ENCODE measurements at regions not wholly inside any gene's neighbourhood (a gene's known extent, or its start where the extent isn't known, plus 50 kb on each side); places are given as distances from the start of the nearest gene placed in this dataset.
"Not testable (repeated sequence)": the region's sequence is repeated elsewhere in the genome, so short reads cannot be mapped to it uniquely, and the experiment has no call there.

DNA sequence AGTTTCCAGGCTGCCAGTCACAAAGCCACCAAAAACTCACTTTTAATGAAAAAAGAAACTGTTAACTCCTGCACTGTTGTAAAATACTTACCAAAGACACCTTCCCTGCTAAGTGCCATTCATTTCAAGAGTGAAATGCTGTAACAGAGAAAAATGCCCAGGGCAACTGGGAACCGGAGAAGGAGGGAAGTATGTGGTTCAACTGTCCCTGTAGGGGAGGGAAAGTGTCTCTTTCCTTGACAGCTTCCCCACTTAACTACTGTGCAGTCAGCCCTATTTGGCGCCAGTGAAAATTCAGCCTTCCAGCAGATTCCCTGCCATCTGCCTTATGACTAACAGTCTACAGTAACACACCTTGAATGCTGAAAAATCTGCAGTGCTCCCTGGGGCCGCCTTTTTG is 789.0 kb downstream of the DIAPH3 start:
- peak in 1 of 4 experiments; percentile 3 for DNase-seq

DNA sequence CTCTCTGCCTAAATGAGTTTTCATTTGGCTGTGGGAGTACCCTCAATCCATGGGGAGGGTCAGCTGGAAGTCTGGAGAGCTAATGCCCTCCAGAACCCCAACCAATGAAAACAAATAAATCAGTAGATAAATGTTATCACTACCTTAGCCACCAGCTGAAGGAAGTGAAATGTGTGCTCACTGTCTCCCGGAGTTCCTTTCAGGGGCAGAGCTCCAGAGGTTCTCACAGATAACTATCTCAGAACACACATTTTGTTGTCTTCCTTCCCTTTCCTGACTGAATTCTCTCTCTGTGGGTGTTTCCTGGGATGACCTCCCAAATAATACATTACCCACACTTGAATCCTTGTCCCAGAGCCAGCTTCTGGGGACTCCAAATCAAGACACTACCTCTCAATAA is 779.6 kb downstream of the DIAPH3 start:
- no peak for DNase-seq

DNA sequence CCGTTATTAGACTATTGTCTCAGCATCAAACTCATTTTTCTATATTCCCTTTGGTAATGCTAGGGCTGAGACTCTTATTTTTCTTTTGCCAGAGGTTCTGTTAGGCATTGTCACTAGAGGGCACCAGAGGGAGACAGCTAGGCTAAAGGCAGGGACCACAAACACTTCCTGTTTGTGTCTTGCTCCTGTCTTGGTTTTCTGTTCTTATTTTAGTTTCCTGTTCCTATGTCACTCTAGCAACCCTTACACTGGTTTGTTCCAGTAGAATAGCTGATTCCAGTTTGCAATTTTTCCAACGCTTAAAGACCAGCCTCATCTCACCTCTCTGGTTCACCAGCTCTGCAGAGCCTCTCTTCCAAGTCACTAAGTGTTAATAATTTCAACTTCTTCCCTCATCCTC is 772.0 kb downstream of the DIAPH3 start:
- DNase-seq = peak; percentile 84 to 92 (median 86)

DNA sequence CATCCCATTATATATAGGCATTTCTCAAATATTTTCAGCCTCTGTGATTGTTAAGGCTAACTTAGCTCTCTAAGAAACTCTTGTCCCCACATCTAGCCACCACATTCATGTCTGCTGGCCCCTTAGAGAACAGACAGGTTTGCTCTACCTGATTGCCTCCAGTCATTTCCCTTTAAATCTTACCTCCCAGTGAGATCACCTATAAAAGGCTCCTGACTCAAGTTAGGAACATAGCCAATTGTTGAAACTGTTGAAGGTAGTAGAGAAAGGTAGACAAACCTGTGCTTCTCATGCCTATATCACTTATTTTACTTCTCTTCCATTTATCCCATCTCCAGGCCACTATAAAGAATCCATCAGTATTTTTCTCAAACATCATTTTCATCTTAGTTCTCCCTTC is 771.4 kb downstream of the DIAPH3 start:
- no peak for DNase-seq

DNA sequence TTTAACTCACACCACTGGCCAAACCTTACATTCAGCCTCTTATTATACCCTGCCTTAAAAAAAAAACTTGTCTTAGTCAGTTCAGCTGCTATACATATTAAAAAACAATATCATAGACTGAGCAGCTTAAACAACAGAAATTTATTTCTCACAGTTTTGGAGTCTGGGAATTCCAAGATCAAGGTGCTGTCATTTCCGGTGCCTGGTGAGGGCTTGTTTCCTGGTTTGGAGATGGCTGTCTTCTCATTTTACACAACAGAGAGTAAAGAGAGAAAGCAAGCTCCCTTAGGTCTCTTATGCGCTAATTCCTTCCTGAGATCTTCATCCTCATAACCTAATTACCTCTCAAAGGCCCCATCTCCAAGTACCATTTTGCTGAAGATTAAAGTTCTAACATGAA is 769.2 kb downstream of the DIAPH3 start:
- DNase-seq = no peak

DNA sequence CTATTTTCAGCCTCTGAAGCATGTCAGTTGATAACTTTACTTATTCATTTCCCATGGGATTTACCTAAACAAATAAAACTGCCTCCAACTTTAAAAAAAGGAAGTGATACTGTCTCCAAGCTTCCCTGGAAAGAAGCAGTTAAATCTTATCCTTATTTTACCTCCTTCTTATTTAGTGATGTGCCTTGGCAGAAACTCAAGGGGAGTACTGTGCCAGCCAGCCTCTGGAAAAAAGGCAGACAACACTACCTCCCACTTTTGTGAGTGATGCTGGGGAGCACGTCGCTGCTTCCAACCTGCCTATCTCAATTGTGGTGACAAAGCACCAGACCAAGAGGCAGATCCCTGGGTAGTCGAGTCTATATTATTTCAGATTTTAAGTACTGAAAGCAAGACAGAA is 765.6 kb downstream of the DIAPH3 start:
- no peak for DNase-seq

DNA sequence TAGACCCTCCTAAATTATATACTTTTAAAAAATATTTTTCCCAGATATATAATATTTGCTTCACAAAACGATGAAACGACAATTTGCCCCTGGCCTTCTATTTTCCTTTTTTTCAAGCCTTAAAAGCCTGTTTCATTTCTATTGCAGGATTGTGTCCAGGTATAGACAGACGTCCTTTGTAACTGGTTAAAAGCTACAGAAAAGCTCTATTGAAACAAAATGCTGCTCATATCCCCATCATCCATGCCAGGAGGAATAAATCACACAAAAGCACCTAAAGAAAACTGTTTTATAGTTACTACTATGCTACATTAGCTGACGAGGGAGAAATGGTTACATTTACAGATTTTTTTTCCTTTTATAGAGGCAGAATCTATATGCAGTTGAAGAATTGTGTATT is 765.1 kb downstream of the DIAPH3 start:
- no peak for DNase-seq

DNA sequence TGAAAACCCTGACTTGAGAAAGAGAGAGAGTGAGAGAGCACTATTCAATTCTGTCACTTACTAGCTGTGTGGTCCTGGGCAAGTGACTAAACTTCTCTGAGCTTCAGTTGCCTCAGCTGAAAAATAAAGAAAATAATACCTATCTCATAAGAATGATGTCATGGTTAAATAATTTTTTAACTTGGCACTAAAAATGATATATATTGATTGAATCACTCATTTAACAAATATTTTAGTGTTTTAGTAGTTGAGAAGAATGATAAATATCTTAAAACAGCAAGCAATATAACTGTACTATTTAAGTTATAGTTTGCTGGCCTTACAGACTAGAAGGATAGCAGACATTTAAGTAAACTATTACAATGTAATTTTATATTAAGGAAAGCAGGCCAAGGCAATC is 764.2 kb downstream of the DIAPH3 start:
- no peak for DNase-seq

DNA sequence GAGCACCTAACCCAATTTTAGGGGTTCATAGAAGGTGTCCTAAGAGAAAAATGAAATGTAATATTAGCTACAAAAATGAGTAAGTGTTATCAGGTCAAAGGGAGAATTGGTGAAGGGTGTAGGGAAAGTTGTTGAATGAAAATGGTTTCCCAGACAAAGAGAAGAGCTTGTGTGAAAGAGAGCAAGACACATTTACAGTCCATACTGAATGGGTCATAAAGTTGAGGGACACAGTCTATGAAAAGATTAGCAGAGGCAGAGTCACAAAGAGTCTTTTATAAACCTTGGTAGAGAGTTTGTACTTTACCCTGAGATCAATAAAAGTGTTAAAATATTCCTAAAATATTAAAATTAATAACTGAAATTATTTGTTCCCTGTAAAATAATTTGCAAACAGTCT is 759.4 kb downstream of the DIAPH3 start:
- DNase-seq = no peak

DNA sequence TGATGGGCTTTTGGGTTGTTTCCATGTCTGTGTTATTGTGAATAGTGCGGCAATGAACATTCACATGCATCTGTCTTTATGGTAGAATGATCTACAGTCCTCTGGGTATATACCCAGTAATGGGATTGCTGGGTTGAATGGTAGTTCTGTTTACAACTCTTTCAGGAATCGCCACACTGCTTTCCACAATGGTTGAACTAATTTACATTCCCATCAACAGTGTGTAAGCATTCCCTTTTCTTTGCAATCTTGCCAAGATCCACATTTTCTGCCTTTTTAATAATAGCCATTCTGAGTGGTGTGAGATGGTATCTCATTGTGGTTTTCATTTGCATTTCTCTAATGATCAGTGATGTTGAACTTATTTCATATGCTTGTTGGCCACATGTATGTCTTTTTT is 756.5 kb downstream of the DIAPH3 start:
- not testable (repeated sequence) for DNase-seq

DNA sequence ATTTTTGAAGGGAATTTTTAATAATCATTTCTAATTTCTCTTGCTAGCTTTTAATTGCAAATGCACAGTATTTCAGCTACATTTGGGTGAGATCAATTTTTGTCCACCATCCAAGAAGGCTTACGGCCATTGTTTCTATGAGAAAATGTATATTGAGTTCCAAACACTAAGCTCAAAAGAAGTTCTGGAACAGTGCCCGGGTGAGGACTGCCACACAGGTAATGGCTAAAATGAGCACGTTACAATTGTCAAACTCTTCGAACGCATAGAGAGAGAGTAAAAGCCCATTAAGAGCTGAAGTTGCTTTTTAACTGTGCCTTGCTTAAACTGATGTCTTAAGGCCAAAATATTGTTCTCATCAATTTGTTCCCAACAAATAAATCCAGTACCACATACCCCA is 755.0 kb downstream of the DIAPH3 start:
- DNase-seq = no peak

DNA sequence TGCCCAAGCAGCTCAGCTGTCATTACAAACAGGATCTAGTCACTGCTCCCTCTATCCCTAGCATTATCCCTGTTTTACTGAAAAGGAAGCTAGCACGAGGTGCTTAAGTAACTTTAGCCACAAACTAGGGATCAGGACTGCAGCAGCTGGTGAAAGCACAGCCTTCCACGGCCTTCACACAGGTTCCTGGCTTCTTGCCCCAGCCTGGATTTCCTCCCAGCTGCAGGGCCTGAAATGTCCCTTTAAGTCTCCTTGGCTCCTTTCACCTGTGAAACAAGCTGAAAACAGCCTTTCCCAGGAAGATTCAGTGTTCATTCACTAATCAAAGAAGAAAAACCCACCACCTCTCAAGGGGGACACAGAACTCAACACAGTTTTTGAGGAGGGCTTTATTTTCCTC is 754.5 kb downstream of the DIAPH3 start:
- DNase-seq = no peak

DNA sequence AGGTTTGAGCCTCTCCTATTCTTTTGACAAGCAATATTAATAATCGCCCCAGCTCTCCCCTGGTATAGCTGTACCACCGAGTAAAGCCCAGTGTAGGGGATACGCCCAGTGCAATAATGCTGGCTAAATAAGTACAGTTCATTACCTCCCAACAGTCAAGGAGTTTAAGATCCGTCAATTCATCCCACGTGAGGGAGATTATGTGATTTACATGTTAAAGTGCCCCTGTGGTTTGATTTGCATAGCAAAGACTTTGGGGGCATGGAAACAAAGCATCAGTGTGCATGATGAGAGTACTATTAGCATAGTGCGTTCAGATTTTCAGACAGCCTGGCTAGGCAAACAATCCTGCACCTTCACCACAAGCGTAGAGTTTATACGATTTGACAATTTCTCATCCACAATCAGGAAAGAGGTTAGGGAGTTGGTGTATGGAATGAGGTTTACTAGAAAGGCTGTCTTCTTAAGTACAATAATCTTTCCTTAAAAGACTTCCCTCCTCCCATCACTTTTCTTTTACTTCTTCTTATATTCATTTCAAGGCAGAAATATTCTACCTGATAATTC is 754.0 kb downstream of the DIAPH3 start:
- DNase-seq = no peak

DNA sequence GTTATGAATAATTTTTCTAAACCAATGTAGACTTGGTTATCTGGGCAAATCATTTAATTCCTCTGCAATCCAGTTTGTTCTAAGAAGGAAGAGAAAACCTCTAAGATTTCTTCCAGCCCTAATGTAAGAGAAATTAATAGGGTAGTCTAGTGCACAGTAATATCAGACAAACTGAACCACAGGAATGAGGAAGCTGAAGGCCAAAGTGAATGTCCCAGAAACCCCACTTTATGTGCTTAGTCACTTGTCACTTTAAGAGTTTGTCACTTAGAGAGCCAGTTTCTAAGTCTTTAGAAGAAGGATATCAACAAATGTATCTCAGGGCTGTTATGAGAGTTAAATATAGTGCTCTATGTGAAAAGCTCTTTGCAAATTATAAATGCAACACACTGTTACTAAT is 750.6 kb downstream of the DIAPH3 start:
- peak in 3 of 4 experiments; percentile 9 to 48 (median 9) for DNase-seq

DNA sequence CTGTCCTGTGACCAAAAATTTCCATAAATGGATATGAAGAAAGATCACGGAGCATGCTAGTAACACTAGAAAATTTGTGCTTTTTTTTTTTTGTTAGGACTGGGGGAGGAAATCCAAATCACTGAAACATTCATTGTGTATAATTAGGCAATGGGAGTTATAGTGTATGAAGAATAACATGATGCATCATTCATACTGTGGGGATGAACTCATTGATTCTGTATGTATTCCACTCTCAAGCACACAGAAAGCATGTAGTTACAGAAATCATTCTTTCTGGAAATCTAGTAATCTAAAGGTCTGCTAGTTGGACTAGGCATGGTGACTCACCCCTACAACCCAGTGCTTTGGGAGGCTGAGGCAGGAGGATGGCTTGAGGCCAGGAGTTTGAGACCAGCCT is 749.7 kb downstream of the DIAPH3 start:
- DNase-seq = no peak

DNA sequence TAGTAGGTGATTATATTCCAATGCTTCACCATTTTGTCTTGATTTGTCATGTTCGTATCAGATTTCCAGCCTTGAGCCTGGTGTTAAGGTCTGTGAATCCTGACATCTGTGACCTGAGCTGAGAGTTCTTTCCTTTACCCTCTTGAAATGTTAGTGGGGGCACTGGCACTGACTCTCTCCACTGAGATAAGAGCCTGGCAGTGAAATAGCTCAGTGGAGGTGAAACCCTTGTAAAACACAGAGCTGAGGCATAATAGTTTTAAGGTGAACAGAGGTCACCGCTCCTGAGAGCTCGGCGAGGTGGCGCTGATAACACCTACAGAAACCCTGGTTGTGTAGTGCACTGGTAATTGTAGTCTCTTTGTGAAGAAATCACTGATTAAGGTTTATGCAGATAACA is 748.2 kb downstream of the DIAPH3 start:
- DNase-seq = no peak

DNA sequence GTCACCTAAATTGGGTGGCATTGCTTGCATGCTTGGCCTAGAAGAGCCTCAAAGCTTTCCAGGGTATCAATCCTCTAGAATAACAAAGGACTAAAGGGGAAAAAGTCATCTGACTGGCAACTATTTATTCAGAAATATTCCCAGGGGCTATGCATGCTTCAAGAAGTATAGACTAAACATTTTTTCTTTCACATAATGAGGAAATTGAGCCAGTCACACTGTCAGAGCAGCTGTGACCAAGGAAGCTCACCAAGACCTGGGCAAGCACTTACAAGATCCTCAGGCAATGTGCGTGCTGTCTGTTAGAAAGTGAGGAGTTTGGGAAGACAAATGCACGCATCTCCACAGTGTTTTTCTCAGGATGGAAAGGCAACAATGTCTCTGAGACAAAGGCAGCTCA is 747.2 kb downstream of the DIAPH3 start:
- no peak for DNase-seq

DNA sequence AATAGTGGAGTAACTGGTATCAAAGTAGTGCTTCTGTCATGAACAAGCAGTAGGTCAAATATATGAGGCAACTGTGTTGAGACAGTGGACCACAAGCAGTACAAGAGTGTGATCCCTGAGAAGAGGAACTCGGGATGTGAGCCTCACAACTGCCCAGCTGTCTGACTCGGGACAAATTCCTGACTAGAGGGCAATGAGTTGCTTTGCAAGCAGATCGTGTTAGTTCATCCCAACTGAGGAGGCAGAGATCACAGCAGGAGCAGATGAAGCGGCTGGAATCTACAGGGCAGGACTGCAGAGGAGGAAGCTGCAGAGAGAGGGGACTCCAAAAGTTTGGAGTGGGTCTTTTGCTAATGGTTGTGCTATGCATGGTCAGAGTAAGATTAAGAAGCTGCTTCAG is 741.1 kb downstream of the DIAPH3 start:
- DNase-seq = peak; percentile 2 to 30 (median 11)

DNA sequence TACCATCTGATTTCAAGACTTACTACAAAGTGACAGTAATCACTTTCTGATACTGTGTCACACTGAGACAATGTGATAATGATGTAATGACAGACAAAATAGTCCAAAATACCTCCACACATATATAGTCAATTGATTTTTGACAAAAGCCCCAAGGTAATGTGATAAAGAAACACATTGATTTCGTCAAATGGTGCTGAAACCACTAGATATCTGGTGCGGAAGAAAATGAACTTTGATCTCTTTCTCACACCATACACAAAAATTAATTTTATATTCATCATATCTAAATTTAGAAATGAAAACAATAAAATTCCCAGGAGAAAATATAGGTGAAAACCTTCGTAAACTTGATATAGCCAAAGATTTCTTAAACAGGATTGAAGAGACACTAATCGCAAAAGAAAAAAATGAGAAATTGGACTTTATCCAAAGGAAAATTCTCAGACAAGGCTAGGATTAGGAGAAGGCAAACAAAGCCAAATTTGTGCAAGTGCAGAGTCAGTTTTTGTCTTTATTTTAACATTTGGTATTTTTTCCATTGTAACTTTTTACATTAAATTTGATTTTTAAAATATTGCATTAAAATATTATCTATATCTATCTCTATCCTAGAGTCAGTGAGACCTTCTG is 739.9 kb downstream of the DIAPH3 start:
- no peak for DNase-seq

DNA sequence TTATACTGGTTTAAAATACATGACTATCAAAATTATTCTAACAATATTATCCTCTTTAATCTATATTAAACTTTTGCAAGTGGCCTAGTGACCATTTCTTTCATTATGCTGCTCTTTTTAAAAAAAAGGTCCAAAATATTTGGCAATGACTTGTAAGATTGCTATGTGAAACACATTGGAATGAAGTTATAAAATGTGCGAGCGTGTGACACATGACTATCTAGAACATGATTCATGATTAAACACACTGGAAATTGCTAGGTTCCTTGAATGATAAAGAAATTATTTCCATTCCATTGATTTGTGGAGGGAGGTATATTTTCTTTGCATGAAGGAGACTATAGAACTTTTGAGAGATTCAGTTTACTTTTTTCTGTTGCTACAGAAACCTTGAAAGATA is 739.1 kb downstream of the DIAPH3 start:
- DNase-seq = no peak

DNA sequence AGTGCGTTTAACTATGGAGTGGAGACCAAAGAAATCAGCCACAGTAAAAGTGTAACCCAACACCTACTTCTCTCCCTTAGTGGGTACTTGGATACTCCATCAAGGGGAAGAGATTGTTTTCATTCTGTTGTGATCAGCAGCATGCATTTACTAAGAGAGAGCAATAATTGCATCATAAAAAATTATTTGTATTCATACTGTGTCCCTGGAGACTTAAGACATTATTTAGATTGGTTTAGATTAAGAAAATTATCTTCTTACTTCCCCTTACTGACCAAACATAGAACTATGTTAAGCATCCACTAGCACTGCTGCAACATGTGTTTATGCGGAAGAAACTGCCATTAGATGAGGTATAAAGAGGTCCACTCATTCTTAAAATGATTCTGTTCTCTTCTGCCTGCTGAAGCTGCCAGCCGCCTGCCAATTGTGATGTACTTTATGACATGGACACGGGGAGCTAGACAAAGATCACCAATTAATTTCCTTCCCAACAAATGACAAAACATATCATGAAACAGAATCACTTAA is 738.5 kb downstream of the DIAPH3 start:
- DNase-seq = no peak

DNA sequence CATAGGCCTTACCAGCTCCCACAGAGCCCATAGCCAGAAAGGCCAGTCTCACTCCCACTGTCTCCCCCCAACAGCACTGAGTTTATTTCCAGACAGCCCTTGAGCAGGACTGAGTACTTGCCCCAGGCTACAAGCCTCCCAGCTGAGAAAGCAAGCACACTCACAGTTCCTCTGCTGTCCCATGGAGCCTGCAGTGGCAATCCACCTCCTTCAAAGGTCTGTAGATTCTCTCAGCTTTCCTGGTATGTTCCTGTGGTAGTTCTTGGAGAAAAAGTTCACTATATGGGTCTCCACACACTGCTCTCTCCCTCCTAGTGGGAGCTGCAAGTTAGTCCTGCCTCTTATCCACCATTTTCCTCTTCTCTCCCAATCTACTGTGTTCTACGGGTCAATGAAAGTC is 728.7 kb downstream of the DIAPH3 start:
- no peak for DNase-seq

DNA sequence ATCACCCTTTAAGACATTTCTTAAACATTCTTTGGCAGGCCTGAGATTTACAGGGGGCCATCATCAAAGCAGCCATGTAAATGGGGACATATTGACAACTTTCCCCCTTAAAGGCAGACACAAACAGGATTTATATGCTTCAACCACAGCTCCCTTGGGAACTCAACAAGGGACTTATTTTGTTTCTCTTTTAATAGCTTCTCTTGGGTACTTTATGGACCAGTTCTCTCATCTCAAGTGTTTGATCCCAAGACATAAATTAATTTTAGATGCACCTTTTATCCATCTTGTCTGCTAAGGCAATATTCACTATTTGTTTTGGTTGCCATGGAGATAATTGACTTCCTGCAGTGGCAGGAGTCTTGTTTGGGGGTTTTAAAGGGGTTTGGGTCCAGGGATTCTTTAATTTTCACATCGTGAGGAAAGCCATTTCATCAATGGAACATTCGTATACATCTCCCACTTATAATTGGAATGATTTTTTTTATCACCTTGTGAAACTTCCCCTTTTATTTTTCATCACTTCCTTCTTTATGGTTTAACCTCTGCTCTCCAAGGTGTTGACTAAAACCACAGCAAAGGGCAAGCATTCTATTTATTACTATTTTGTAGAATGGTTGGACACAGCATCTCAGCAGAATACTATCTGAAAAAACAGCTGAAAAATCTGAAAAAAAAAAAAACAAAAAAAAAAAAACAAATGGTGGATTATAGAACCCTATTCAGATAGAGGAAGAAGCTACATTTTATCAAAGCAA is 726.0 kb downstream of the DIAPH3 start:
- peak in 3 of 4 experiments; percentile 17 to 52 (median 22) for DNase-seq
